ENCODE measurements at regions not wholly inside any gene's neighbourhood (a gene's known extent, or its start where the extent isn't known, plus 50 kb on each side); places are given as distances from the start of the nearest gene placed in this dataset.

- no peak for DNase-seq
Observed at GRCh38 chr6:23176471-23176870, 607.1 kb downstream of the HDGFL1 start.

GRCh38 chr6:23176883-23177282, 607.5 kb downstream of the HDGFL1 start:
- DNase-seq, result no peak

DNA sequence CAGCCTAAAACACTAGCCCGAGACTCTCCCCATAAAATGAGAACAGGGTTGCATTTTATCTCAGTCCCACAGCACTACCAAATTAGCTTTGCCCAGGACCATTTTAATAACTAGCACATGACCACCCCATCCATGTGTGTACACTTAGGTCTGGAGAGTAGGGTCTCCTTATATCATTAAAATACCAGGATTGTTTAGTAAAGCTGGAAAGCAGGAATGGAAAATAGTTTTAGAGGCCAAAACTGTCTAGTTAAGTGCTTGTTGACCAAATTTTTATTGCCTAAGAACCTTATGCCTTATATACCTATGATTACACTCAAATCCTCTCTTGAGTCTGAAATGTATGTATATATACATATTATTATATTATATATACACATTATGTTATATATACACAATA, 608.4 kb downstream of the HDGFL1 start:
- DNase-seq, result no peak

DNA sequence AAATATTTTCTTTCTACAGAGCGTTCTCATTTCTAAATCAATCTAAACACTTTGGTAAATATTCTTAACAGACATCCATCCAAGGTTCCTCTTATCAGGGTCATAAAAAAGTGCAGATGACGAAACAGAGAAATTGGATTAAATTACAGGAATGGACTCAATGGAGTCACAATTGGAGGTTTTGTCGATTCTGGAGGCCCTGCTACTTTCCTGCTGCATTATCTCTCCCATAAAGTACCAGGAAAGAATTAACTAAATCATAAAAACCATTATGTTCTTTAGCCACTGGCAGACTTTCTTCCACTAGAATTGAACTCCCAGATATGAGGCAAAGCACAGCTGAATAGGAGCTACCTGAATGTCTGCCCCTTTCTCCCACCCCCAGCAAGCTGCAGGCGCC, 610.6 kb downstream of the HDGFL1 start:
- no peak for DNase-seq

DNA sequence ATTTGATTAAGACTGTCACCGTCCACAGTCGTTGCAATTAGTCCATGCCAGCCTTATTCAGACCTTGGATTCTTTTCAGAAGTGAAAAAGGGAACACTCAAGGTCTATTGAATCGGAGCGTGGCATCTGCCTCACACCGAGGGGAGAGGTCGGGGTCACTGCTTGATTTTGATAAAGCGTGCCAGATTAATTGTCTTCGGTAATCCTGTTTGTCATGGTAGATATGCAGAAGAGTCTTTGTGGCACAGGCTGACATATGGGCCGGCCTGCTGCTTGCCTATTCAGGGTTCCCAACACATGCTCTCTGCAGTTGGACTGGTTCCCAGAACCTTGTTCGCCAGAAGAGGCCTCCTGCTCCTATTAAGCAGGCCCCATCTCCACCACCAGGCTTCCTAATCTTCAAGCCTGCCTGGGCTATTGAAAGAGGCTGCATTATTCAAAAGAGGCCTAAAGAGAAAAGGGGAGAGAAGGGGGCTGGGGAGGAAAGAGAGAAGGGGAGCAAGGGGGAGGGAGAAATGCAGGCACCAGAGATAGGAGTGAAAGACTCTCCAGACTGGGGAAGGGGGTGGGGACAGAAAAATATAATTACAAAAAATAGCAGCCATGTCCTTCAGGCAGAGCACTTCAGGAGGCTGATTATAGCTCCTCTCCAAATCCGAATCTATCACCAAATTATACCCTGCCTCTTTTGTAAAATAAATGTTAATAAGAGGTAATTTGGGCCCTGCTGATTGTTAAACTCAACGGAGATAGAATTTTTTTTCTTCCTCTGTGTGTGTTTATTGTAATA, 611.3 kb downstream of the HDGFL1 start:
- DNase-seq, result no peak

- DNase-seq, result no peak
Observed at GRCh38 chr6:23181356-23182110, 612.2 kb downstream of the HDGFL1 start.

DNA sequence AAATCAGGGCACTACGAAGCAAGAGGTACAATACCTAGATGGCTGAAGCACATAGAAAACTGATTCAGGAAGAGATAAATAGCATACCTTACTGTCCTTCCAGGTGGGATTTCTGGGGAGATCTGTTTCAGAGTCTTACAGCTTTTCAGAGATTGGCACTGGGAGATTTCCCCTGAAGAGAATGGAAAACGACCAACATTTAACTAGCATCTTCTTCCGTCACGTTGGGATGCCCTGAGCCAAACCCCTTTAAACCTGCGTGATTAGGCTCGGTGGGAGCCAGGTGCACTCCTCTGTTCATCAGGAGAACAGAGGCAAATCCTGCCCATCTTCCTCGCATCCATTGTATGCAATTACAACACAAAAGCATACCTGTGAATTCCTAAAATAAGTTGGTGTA, 614.5 kb downstream of the HDGFL1 start:
- no peak for DNase-seq

DNA sequence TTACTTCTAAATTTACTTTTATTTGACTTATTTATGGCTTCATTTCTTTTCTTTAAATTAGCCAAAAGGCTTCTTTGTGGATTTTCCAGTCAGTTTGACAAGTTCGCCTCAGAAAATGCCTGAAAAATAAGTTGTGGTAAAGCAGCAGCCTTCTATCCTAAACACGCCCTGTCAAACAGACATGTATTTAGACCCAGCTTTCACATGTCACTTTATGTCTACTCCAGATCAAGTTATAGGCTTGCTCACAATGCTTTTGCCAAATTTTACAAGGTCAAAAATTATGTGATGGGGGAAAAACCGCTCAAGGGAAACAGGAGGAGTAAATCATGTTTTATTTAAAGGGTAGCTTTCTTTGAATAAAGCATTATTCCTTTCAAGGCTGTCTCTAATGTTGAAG, 615.0 kb downstream of the HDGFL1 start:
- DNase-seq, result no peak

DNA sequence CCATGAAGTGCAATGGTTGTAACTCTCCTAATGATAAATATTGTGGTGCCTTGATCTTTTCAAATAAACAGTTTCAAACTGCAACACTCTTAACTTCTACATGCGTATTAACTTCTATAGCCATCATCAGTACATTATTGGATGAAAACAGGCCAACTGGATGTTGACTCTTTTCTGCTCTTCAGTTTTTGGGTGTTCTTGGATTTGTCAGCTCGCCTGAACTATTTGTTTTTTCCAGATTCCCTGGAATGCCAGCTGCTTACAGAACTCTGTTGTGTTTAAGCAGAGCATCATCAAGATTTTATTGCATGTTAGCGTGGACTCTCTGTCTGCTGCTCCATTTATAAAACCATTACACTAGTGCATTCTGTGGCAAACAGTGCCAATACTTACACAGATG, 626.1 kb downstream of the HDGFL1 start:
- DNase-seq, result no peak

DNA sequence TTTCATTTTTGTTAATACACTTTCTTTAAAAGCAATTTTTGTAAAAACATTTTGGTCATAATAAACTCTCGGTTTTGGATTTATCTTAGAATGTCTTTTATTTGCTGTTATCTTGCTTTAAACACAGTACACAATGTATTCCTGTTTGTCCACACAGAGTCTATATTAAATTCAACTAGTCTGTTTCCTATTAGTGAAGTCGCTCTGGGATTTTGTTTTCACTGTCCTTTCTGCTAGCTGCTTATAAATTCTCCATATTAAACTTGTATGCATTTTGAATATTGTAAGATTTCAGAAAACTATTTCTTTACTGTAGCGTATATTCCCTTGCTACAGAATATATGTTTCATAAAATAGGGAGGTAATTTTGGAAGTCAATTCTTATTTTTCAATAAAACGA, 630.2 kb downstream of the HDGFL1 start:
- DNase-seq, result no peak

DNA sequence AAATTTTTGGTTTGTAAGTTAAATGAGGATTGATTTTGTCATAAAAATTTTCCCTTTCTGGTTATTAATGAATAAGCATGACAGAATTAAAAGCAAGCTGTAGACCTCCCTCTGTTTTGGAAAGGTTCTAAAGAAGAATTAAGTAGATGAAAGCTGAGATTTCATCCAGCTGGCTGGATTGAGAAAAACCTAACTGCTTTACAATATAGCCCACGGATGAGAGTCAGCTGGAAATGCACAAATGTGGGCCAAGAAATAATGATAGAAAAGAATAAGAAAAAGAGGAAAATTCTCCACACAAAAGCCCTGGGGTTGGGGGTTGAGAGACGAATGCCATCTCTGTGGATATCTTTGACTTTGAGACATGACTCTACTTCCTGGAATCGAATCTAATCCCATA, 631.6 kb downstream of the HDGFL1 start:
- no peak for DNase-seq

- no peak for DNase-seq
Observed at GRCh38 chr6:23202207-23202606, 632.8 kb downstream of the HDGFL1 start.

- DNase-seq, result no peak
Observed at GRCh38 chr6:23212398-23212797, 643.0 kb downstream of the HDGFL1 start.

GRCh38 chr6:23213193-23213592, 643.8 kb downstream of the HDGFL1 start:
- DNase-seq, result peak; percentile 0

GRCh38 chr6:23213651-23214050, 644.3 kb downstream of the HDGFL1 start:
- no peak for DNase-seq

DNA sequence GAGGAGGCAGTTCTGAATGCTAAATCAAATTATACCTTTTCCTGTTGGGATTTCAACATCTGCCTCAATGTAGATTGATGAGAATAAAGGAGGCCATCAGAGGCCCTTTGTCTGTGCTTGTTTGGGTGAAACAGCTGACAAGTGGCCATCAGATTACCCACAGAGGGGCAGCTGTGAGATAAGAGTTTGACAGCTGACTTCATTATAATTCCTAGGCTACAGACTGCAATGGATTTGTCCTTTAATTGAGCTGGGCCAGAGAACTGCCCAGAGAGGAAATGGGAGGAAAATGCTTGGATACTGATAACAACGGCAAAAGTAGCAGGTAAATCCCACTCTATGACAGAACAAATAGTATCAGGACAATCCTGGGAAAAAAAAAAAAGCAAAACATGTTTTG, 649.4 kb downstream of the HDGFL1 start:
- no peak for DNase-seq

DNA sequence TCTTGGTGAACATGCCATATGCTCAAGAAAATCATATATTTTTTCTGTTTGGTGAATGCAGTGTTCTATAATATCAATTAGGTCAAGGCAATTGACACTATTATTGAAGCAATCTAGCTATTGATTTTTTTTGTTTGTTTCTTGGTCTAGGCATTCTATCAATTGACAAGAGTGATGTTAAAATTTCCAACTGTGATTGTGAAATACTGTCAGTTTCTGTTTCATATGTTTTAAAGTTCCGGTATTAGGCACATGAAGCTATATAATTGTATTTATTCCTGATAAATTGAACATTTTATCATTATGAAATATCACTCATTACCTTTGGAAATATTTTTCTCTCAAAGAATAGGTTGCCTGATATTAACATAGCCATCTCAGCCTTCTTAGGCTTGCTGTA, 653.4 kb downstream of the HDGFL1 start:
- DNase-seq, result no peak

GRCh38 chr6:23224540-23224939, 655.2 kb downstream of the HDGFL1 start:
- no peak for DNase-seq

DNA sequence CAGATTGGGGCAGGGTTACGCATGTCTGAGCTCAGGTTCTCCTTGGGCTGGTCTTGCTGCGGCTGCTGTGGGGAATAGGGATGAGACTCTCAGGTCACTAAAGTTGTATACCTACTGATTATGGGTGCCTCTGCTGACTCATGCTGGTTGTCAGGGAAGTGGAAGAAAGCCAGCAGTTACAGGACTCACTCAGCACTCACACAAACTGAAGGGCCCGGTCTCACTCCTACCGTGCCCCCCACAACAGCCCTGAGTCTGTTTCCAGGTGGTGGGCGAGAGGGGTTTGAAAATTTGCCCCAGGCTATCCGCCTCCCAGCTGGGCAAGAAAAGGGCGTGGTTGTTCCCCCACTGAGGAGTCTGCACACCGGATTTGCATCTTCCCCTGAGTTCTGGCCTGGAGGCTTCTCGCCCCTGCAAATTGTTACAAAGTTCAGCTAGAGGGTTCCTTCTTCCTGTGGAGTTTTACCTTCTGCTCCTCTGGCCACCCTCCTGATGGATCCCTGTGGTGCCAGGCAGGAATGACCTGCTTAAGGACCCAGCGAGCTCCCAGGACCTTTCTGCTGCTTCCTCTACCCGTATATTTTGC, 659.2 kb downstream of the HDGFL1 start:
- no peak for DNase-seq

- no peak for DNase-seq
Observed at GRCh38 chr6:23243854-23244253, 674.5 kb downstream of the HDGFL1 start.

GRCh38 chr6:23244300-23244699, 674.9 kb downstream of the HDGFL1 start:
- no peak for DNase-seq

GRCh38 chr6:23245572-23245971, 676.2 kb downstream of the HDGFL1 start:
- no peak for DNase-seq

GRCh38 chr6:23246896-23247295, 677.5 kb downstream of the HDGFL1 start:
- no peak for DNase-seq

- no peak for DNase-seq
Observed at GRCh38 chr6:23250556-23250955, 681.2 kb downstream of the HDGFL1 start.

Measured in GOT3 (cell line).